ENCODE measurements at regions not wholly inside any gene's neighbourhood (a gene's known extent, or its start where the extent isn't known, plus 50 kb on each side); places are given as distances from the start of the nearest gene placed in this dataset.

- DNase-seq (ENCODE audit: low read depth, low spot score), result no peak
These were observed 174.6 kb downstream of the SHOX start for GRCh38 chrX:805103-805670.

- no peak for DNase-seq (ENCODE audit: low read depth, low spot score)
These were observed 172.3 kb downstream of the SHOX start for GRCh38 chrX:802846-803245.

GRCh38 chrX:799808-800207 lies 169.2 kb downstream of the SHOX start:
- DNase-seq (ENCODE audit: low read depth, low spot score), result no peak

GRCh38 chrX:794311-794710 lies 163.7 kb downstream of the SHOX start:
- DNase-seq (ENCODE audit: low read depth, low spot score), result no peak

GRCh38 chrX:793216-793770 lies 162.7 kb downstream of the SHOX start:
- DNase-seq (ENCODE audit: low read depth, low spot score), result no peak

GRCh38 chrX:791479-792034 lies 161.0 kb downstream of the SHOX start:
- no peak for DNase-seq (ENCODE audit: low read depth, low spot score)

- DNase-seq (ENCODE audit: low read depth, low spot score), result no peak
These were observed 160.3 kb downstream of the SHOX start for GRCh38 chrX:790783-791360.

GRCh38 chrX:790041-790506 lies 159.5 kb downstream of the SHOX start:
- DNase-seq (ENCODE audit: low read depth, low spot score), result no peak

- DNase-seq (ENCODE audit: low read depth, low spot score), result no peak
These were observed 158.5 kb downstream of the SHOX start for GRCh38 chrX:789096-789495.

- no peak for DNase-seq (ENCODE audit: low read depth, low spot score)
These were observed 155.9 kb downstream of the SHOX start for GRCh38 chrX:786441-786881.

GRCh38 chrX:784829-785228 lies 154.2 kb downstream of the SHOX start:
- DNase-seq (ENCODE audit: low read depth, low spot score), result no peak

GRCh38 chrX:781224-782204 lies 150.9 kb downstream of the SHOX start:
- no peak for DNase-seq (ENCODE audit: low read depth, low spot score)

- no peak for DNase-seq (ENCODE audit: low read depth, low spot score)
These were observed 146.1 kb downstream of the SHOX start for GRCh38 chrX:776529-777230.

- no peak for DNase-seq (ENCODE audit: low read depth, low spot score)
These were observed 145.5 kb downstream of the SHOX start for GRCh38 chrX:776061-776460.

- no peak for DNase-seq (ENCODE audit: low read depth, low spot score)
These were observed 143.9 kb downstream of the SHOX start for GRCh38 chrX:774536-774935.

- DNase-seq (ENCODE audit: low read depth, low spot score), result no peak
These were observed 142.9 kb downstream of the SHOX start for GRCh38 chrX:773292-774025.

GRCh38 chrX:771536-771935 lies 140.9 kb downstream of the SHOX start:
- DNase-seq (ENCODE audit: low read depth, low spot score), result no peak

GRCh38 chrX:769796-770195 lies 139.2 kb downstream of the SHOX start:
- no peak for DNase-seq (ENCODE audit: low read depth, low spot score)

- no peak for DNase-seq (ENCODE audit: low read depth, low spot score)
These were observed 138.0 kb downstream of the SHOX start for GRCh38 chrX:768596-768995.

- no peak for DNase-seq (ENCODE audit: low read depth, low spot score)
These were observed 128.3 kb downstream of the SHOX start for GRCh38 chrX:758917-759316.

GRCh38 chrX:750812-751211 lies 120.2 kb downstream of the SHOX start:
- no peak for DNase-seq (ENCODE audit: low read depth, low spot score)
